RPMI7951 (cell line): ENCODE measurements at regions not wholly inside any gene's neighbourhood (a gene's known extent, or its start where the extent isn't known, plus 50 kb on each side); places are given as distances from the start of the nearest gene placed in this dataset.

Experiments
- DNase-seq: peaks from one replicate; pipeline ENCODE4 v3.0.0-alpha.2; 2012; ENCODE audit warnings: low read depth

- no peak for DNase-seq
Measured at GRCh38 chr7:115709664-115710063, 320.9 kb downstream of the TFEC start.

GRCh38 chr7:115708013-115708341 lies 322.6 kb downstream of the TFEC start:
- DNase-seq = no peak

- no peak for DNase-seq
Measured at GRCh38 chr7:115707258-115708012, 323.1 kb downstream of the TFEC start.

- DNase-seq = no peak
Measured at GRCh38 chr7:115704884-115705283, 325.7 kb downstream of the TFEC start.

GRCh38 chr7:115701141-115701540 lies 329.4 kb downstream of the TFEC start:
- DNase-seq = no peak

GRCh38 chr7:115694424-115694823 lies 336.1 kb downstream of the TFEC start:
- DNase-seq = no peak

- no peak for DNase-seq
Measured at GRCh38 chr7:115693779-115694178, 336.8 kb downstream of the TFEC start.

GRCh38 chr7:115689941-115690340 lies 340.6 kb downstream of the TFEC start:
- no peak for DNase-seq

- DNase-seq = no peak
Measured at GRCh38 chr7:115683093-115683492, 347.5 kb downstream of the TFEC start.

GRCh38 chr7:115682507-115682906 lies 348.1 kb downstream of the TFEC start:
- no peak for DNase-seq

GRCh38 chr7:115680921-115681320 lies 349.6 kb downstream of the TFEC start:
- DNase-seq = no peak

- DNase-seq = peak; percentile 28
Measured at GRCh38 chr7:115679976-115680375, 350.6 kb downstream of the TFEC start.

GRCh38 chr7:115679423-115679822 lies 351.1 kb downstream of the TFEC start:
- no peak for DNase-seq

GRCh38 chr7:115678086-115678982 lies 352.2 kb downstream of the TFEC start:
- peak; percentile 0 for DNase-seq

GRCh38 chr7:115676707-115677106 lies 353.9 kb downstream of the TFEC start:
- DNase-seq = no peak

- peak; percentile 15 for DNase-seq
Measured at GRCh38 chr7:115676080-115676479, 354.5 kb downstream of the TFEC start.

- no peak for DNase-seq
Measured at GRCh38 chr7:115674467-115675024, 356.0 kb downstream of the TFEC start.

- no peak for DNase-seq
Measured at GRCh38 chr7:115672024-115672423, 358.5 kb downstream of the TFEC start.

- DNase-seq = no peak
Measured at GRCh38 chr7:115662676-115663075, 367.9 kb downstream of the TFEC start.

GRCh38 chr7:115662120-115662519 lies 368.4 kb downstream of the TFEC start:
- no peak for DNase-seq

GRCh38 chr7:115658223-115658622 lies 372.3 kb downstream of the TFEC start:
- no peak for DNase-seq

GRCh38 chr7:115654384-115655214 lies 376.0 kb downstream of the TFEC start:
- no peak for DNase-seq
